Right cardiac atrium (tissue), 5 donors: ENCODE measurements at regions not wholly inside any gene's neighbourhood (a gene's known extent, or its start where the extent isn't known, plus 50 kb on each side); places are given as distances from the start of the nearest gene placed in this dataset.

Experiments
- ATAC-seq, 2 donors: fragments of 200-7000 bp; cut with Tn5 transposase; one replicate each; pipeline versions ENCODE4 v1.8.0 to v1.9.1; 2020; ENCODE audit warnings: moderate library complexity in 2 of 2, mild to moderate bottlenecking in 1 of 2
- DNase-seq, 3 donors: peaks; one replicate each; pipeline ENCODE4 v3.0.0-alpha.2; 2020
- H3K27ac ChIP-seq: one replicate; pipeline ENCODE4 v1.5.1; 2013; ENCODE audit warnings: mild to moderate bottlenecking, low read length, control low read depth, moderate library complexity
- H3K27me3 ChIP-seq: one replicate; pipeline ENCODE4 v1.6.1; 2013; ENCODE audit not compliant: control insufficient read depth, insufficient read depth
- H3K4me1 ChIP-seq: one replicate; pipeline ENCODE4 v1.6.1; 2013; ENCODE audit warnings: low read length; ENCODE audit not compliant: control insufficient read depth, insufficient read depth
- H3K4me3 ChIP-seq: one replicate; pipeline ENCODE4 v1.5.1; 2013; ENCODE audit warnings: low read length, control low read depth
- H3K9me3 ChIP-seq: one replicate; pipeline ENCODE4 v1.6.1; 2013; ENCODE audit warnings: low read length; ENCODE audit not compliant: control insufficient read depth
- WGBS: extraction: QIAGEN DNeasy Blood & Tissue Kit; methylation state at CpG from one replicate; pipeline ENCODE4 v1.1.7; 2013; 5-methylcytosine and 5-hydroxymethylcytosine counted together
- intact Hi-C, 4 donors: fragments of 100-400 bp; cut with DNase I; formaldehyde crosslinking; loops; one replicate each; pipeline versions ENCODE4 v1.11.0 to v1.14.0; 2022 to 2023
- donor health status: healthy with polysubstance abuse.
- donor health status: DM: no; HTN: yes; CAD: no.
- donor health status: DM: no; HTN: no; CAD: no.
- donor health status: DM: no; HTN: yes; CAD: no; lungs with severe emphysema.
- donor health status: DM: yes; HTN: yes; CAD: no.

- H3K27me3 ChIP-seq, result no peaks in the 10 kb centered on the region
- no peaks in the 10 kb centered on the region for H3K9me3 ChIP-seq
- no peak for DNase-seq
- ATAC-seq, result peak; percentile 84 to 86
- H3K27ac ChIP-seq, result no peak overlapping the region
- intact Hi-C loops, result no loop called here
- no peak overlapping the region for H3K4me3 ChIP-seq
- 16% methylated on average over 5 of the region's 5 CpGs for WGBS
- no peaks in the 10 kb centered on the region for H3K4me1 ChIP-seq
Measured at GRCh38 chr13:38415233-38415632, 65.6 kb downstream of the UFM1 start.

GRCh38 chr13:38417241-38417640, 67.6 kb downstream of the UFM1 start:
- Histone ChIP-seq H3K9me3 (no peaks in the 10 kb centered on the region), H3K4me3 (no peak overlapping the region), H3K27ac (no peak overlapping the region), H3K4me1 (no peaks in the 10 kb centered on the region), H3K27me3 (no peaks in the 10 kb centered on the region)
- intact Hi-C loops, result no loop called here
- 93% methylated on average over 1 of the region's 1 CpG for WGBS
- DNase-seq (no peak), ATAC-seq (no peak)

GRCh38 chr13:38417727-38418126, 68.1 kb downstream of the UFM1 start:
- ATAC-seq (no peak), DNase-seq (no peak)
- H3K27ac ChIP-seq, result no peak overlapping the region
- intact Hi-C loops, result no loop called here
- no peaks in the 10 kb centered on the region for H3K9me3 ChIP-seq
- no peaks in the 10 kb centered on the region for H3K27me3 ChIP-seq
- 76% methylated on average over 2 of the region's 2 CpGs for WGBS
- H3K4me1 ChIP-seq, result no peaks in the 10 kb centered on the region
- no peak overlapping the region for H3K4me3 ChIP-seq

- intact Hi-C loops, result no loop called here
- ATAC-seq (no peak), DNase-seq (no peak)
- H3K27me3 ChIP-seq, result no peaks in the 10 kb centered on the region
- H3K4me3 ChIP-seq, result no peak overlapping the region
- no peaks in the 10 kb centered on the region for H3K4me1 ChIP-seq
- H3K27ac ChIP-seq, result no peak overlapping the region
- H3K9me3 ChIP-seq, result no peaks in the 10 kb centered on the region
Measured at GRCh38 chr13:38418286-38418685, 68.6 kb downstream of the UFM1 start.

- 53% methylated on average over 3 of the region's 3 CpGs for WGBS
- H3K4me1 ChIP-seq, result no peaks in the 10 kb centered on the region
- DNase-seq (no peak), ATAC-seq (no peak)
- H3K4me3 ChIP-seq, result no peak overlapping the region
- no peaks in the 10 kb centered on the region for H3K9me3 ChIP-seq
- intact Hi-C loops, result no loop called here
- no peaks in the 10 kb centered on the region for H3K27me3 ChIP-seq
- H3K27ac ChIP-seq, result no peak overlapping the region
Measured at GRCh38 chr13:38419312-38419873, 69.7 kb downstream of the UFM1 start.

- intact Hi-C loops, result no loop called here
- Histone ChIP-seq H3K27ac (no peak overlapping the region), H3K9me3 (no peaks in the 10 kb centered on the region), H3K4me1 (no peaks in the 10 kb centered on the region), H3K27me3 (no peaks in the 10 kb centered on the region), H3K4me3 (no peak overlapping the region)
- no peak for DNase-seq
- WGBS, result 78% methylated on average over 5 of the region's 5 CpGs
- ATAC-seq, result peak in 1 of 2 donors; percentile 34
Measured at GRCh38 chr13:38421590-38422560, 72.2 kb downstream of the UFM1 start.

DNA sequence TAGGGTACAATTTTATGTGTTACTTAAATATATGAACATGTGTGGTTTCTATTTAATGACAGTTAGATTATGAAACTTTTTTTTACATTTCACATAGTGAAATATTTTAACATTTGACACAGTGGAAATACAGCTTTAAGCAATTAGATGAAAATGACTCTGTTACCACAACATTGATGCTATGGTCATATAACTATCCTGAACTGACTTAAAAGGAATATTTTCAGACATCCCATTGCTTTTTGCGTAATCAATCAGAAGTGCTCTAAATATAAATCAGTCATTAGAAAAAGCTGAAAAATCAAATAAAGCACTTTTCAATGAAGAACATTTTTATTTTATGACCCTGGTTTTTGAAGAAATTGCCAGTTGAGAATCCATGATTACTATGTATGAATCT, 80.3 kb downstream of the UFM1 start:
- intact Hi-C loops, result no loop called here
- H3K27ac ChIP-seq, result no peak overlapping the region
- no peak overlapping the region for H3K4me3 ChIP-seq
- no peaks in the 10 kb centered on the region for H3K9me3 ChIP-seq
- WGBS, result 94% methylated on average over 1 of the region's 1 CpG
- DNase-seq, result no peak
- ATAC-seq, result no peak
- H3K4me1 ChIP-seq, result no peaks in the 10 kb centered on the region
- no peaks in the 10 kb centered on the region for H3K27me3 ChIP-seq

GRCh38 chr13:38430796-38431195, 81.1 kb downstream of the UFM1 start:
- Histone ChIP-seq H3K4me3 (no peak overlapping the region), H3K4me1 (no peaks in the 10 kb centered on the region), H3K27me3 (no peaks in the 10 kb centered on the region), H3K27ac (no peak overlapping the region), H3K9me3 (no peaks in the 10 kb centered on the region)
- ATAC-seq, result no peak
- no peak for DNase-seq
- WGBS, result 60% methylated on average over 1 of the region's 1 CpG
- intact Hi-C loops, result no loop called here

DNA sequence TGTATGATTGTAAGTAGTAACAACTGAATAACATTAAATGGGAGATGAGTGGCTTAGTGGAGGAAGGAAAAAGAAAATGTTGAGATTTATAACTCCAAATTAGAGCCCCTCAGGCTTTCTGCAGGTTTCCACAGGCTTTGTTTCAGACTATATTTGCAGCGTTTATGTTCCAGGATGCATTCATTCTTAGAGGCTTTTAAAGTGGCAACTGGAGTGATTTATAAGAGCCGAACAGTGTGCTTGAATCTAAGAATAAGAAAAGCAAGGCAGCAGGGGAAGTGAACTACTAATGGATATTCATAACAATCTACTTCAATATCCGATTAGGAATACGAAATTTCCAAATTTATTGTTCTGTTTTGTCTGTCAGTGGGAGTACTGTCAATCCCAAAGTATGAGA, 91.0 kb downstream of the UFM1 start:
- H3K4me1 ChIP-seq, result no peaks in the 10 kb centered on the region
- no peaks in the 10 kb centered on the region for H3K9me3 ChIP-seq
- WGBS, result 79% methylated on average over 4 of the region's 4 CpGs
- intact Hi-C loops, result no loop called here
- H3K27me3 ChIP-seq, result no peaks in the 10 kb centered on the region
- no peak for DNase-seq
- H3K4me3 ChIP-seq, result no peak overlapping the region
- ATAC-seq, result no peak
- H3K27ac ChIP-seq, result no peak overlapping the region

- Histone ChIP-seq H3K9me3 (no peaks in the 10 kb centered on the region), H3K4me3 (no peak overlapping the region), H3K27ac (no peak overlapping the region), H3K4me1 (no peaks in the 10 kb centered on the region), H3K27me3 (no peaks in the 10 kb centered on the region)
- DNase-seq (no peak), ATAC-seq (no peak)
- intact Hi-C loops, result no loop called here
- WGBS, result 82% methylated on average over 2 of the region's 2 CpGs
Measured at GRCh38 chr13:38444904-38445303, 95.3 kb downstream of the UFM1 start.

GRCh38 chr13:38452656-38453055, 103.0 kb downstream of the UFM1 start:
- no peak overlapping the region for H3K4me3 ChIP-seq
- WGBS, result 76% methylated on average over 3 of the region's 3 CpGs
- H3K9me3 ChIP-seq, result no peaks in the 10 kb centered on the region
- no peak overlapping the region for H3K27ac ChIP-seq
- intact Hi-C loops, result no loop called here
- no peak for DNase-seq
- H3K4me1 ChIP-seq, result no peaks in the 10 kb centered on the region
- H3K27me3 ChIP-seq, result no peaks in the 10 kb centered on the region
- no peak for ATAC-seq
